ENCODE measurements at regions not wholly inside any gene's neighbourhood (a gene's known extent, or its start where the extent isn't known, plus 50 kb on each side); places are given as distances from the start of the nearest gene placed in this dataset.

DNA sequence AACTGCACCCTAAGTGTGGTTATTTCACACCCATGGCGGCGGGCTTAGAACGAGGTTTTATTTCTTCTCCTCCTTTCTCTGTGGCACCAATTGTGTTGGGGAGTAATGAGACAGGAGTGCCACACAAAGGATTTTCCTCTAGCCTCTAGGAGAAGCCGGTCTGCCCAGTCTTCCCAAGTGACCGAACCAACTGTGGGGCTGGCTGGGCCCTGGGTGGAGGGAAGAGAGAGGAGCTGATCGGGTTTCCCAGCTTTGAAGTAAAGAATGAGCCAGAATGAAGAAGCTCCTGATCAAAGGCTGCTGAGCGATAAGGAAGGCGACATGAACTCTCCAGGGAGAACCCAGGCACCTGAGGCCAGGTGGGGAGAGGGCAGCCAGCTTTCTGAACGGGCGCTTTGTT is 616.0 kb upstream of the BTBD3 start:
- H3K36me3 ChIP-seq (ENCODE audit: insufficient read depth, low read length) = no peaks in the 10 kb centered on the region
- no peak overlapping the region for H3K9ac ChIP-seq (ENCODE audit: low read length)
- no peak overlapping the region for H3K27ac ChIP-seq (ENCODE audit: low read depth, low read length)
- H3K27me3 ChIP-seq (ENCODE audit: control insufficient read depth in 1 of 2, insufficient read depth in 2 of 2, low read length in 2 of 2) = no peaks in the 10 kb centered on the region
- H3K4me3 ChIP-seq (ENCODE audit: low read depth in 1 of 2, low read length in 2 of 2) = no peak overlapping the region
- H3K4me1 ChIP-seq (ENCODE audit: insufficient read depth, low read length) = no peaks in the 10 kb centered on the region
- H3K9me3 ChIP-seq (ENCODE audit: low read length) = no peaks in the 10 kb centered on the region

DNA sequence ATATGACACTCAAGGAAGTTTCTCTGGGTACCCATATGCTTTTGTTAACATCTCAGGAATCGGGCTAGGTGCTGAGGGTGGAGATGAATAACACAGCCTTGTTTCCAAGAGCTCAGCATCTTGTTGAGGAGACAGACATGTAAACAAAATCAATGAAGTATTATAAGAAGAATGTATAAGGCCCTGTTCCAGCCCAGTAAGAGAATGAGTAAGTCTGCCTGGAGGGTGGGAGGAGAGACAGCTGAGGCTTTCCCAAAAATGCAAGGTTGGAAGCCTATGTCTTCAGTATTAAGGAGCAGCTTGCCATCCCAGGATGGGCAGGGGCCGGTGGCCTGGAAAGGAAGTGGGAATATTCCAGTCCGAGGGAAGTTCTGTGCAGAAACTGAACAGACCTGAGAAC is 615.3 kb upstream of the BTBD3 start:
- Histone ChIP-seq H3K36me3 (ENCODE audit: insufficient read depth, low read length) (no peaks in the 10 kb centered on the region), H3K9me3 (ENCODE audit: low read length) (no peaks in the 10 kb centered on the region), H3K4me1 (ENCODE audit: insufficient read depth, low read length) (no peaks in the 10 kb centered on the region), H3K9ac (ENCODE audit: low read length) (no peak overlapping the region), H3K27me3 (ENCODE audit: control insufficient read depth in 1 of 2, insufficient read depth in 2 of 2, low read length in 2 of 2) (no peaks in the 10 kb centered on the region), H3K4me3 (ENCODE audit: low read depth in 1 of 2, low read length in 2 of 2) (no peak overlapping the region), H3K27ac (ENCODE audit: low read depth, low read length) (no peak overlapping the region)

DNA sequence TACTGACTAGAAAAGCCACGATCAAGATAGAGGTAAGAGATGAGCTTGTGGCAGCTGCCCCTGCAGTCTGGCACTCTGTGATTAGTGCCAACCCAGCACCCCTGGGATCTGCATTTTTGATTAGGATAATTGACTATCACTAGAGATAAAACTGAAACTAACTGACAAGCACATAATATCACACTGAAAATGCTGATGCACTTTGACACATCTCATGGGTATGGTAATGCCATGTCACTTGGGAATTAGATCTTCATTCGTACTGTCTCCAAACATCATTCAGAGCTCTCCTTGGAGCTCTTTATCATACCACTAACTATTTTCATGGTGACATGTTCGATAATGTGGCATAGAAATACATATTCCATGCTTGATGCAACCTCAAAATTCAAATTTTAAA is 612.9 kb upstream of the BTBD3 start:
- Histone ChIP-seq H3K9me3 (ENCODE audit: low read length) (no peaks in the 10 kb centered on the region), H3K9ac (ENCODE audit: low read length) (no peak overlapping the region), H3K4me1 (ENCODE audit: insufficient read depth, low read length) (no peaks in the 10 kb centered on the region), H3K27ac (ENCODE audit: low read depth, low read length) (no peak overlapping the region), H3K27me3 (ENCODE audit: control insufficient read depth in 1 of 2, insufficient read depth in 2 of 2, low read length in 2 of 2) (no peaks in the 10 kb centered on the region), H3K36me3 (ENCODE audit: insufficient read depth, low read length) (no peaks in the 10 kb centered on the region), H3K4me3 (ENCODE audit: low read depth in 1 of 2, low read length in 2 of 2) (no peak overlapping the region)

DNA sequence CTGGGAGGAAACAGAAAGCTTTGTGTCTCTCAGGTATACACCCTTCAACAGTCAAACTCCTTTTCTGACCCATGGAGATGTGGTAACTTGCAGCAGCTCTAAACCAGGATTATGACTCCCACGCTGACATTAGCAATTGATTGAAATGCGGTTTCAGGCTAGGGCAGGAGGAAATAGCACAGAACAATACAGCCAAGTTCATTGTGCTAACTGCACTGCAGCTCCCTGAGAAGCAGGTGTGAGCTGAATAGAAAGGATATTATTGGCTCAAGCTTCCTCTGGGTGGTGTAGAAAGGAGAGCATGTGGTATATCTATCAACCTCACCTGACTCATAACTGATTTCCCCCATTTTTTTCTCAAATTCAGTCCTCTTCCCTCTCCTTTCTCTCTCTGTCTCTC is 612.3 kb upstream of the BTBD3 start:
- Histone ChIP-seq H3K9me3 (ENCODE audit: low read length) (no peaks in the 10 kb centered on the region), H3K9ac (ENCODE audit: low read length) (no peak overlapping the region), H3K36me3 (ENCODE audit: insufficient read depth, low read length) (no peaks in the 10 kb centered on the region), H3K4me1 (ENCODE audit: insufficient read depth, low read length) (no peaks in the 10 kb centered on the region), H3K4me3 (ENCODE audit: low read depth in 1 of 2, low read length in 2 of 2) (no peak overlapping the region), H3K27ac (ENCODE audit: low read depth, low read length) (no peak overlapping the region), H3K27me3 (ENCODE audit: control insufficient read depth in 1 of 2, insufficient read depth in 2 of 2, low read length in 2 of 2) (no peaks in the 10 kb centered on the region)

DNA sequence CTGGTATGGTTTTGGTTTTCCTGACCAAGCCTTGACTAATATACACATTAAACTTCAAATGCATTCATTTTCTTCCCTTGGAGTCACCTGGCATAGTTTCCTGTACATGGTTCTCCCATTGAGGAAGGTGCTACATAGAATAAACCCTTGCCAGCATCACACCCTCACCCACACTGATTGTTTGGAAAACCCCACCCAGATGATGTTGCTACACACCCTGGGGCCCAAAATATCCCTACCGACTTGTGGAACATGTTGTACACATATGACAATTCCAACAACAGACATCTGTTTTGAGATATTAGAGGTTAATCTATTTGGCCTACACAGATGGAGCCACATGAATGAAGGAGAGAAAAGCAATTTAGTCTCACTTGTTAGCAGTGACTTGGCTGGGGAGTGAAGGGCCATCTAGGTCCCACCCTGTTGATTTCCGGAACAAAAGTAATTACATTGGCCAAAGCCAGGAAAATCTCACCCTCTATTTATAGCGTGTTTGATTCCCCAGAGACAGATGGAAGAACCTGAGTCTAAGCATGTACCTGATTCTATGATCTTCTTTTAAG is 606.0 kb upstream of the BTBD3 start:
- no peak overlapping the region for H3K27ac ChIP-seq (ENCODE audit: low read depth, low read length)

DNA sequence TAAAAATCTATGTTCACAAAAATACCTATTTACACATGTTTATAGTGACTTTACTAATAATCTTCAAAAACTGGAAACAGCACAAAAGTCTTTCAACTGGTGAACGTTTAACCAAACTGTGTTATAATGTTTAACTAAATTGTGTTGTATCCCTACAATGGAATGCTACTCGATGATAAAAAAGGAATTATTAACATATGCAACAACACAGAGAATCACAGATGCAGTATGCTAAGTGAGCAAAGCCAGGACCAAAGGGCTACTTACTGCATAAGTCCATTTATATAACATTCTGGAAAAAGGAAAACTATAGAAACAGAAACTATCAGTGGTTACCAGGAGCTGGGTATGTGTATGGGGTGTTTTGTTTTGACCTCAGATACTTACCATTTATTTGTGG is 602.2 kb upstream of the BTBD3 start:
- Histone ChIP-seq H3K9ac (ENCODE audit: low read length) (no peak overlapping the region), H3K4me3 (ENCODE audit: low read depth in 1 of 2, low read length in 2 of 2) (no peak overlapping the region), H3K36me3 (ENCODE audit: insufficient read depth, low read length) (no peaks in the 10 kb centered on the region), H3K4me1 (ENCODE audit: insufficient read depth, low read length) (no peaks in the 10 kb centered on the region), H3K27me3 (ENCODE audit: control insufficient read depth in 1 of 2, insufficient read depth in 2 of 2, low read length in 2 of 2) (no peaks in the 10 kb centered on the region), H3K27ac (ENCODE audit: low read depth, low read length) (no peak overlapping the region), H3K9me3 (ENCODE audit: low read length) (no peaks in the 10 kb centered on the region)

More for the DNA sequence above, 606.0 kb upstream of the BTBD3 start:
- H3K27me3 ChIP-seq (ENCODE audit: control insufficient read depth in 1 of 2, insufficient read depth in 2 of 2, low read length in 2 of 2) = no peaks in the 10 kb centered on the region
- no peaks in the 10 kb centered on the region for H3K9me3 ChIP-seq (ENCODE audit: low read length)
- H3K9ac ChIP-seq (ENCODE audit: low read length) = no peak overlapping the region
- H3K36me3 ChIP-seq (ENCODE audit: insufficient read depth, low read length) = no peaks in the 10 kb centered on the region
- no peak overlapping the region for H3K4me3 ChIP-seq (ENCODE audit: low read depth in 1 of 2, low read length in 2 of 2)
- no peaks in the 10 kb centered on the region for H3K4me1 ChIP-seq (ENCODE audit: insufficient read depth, low read length)

DNA sequence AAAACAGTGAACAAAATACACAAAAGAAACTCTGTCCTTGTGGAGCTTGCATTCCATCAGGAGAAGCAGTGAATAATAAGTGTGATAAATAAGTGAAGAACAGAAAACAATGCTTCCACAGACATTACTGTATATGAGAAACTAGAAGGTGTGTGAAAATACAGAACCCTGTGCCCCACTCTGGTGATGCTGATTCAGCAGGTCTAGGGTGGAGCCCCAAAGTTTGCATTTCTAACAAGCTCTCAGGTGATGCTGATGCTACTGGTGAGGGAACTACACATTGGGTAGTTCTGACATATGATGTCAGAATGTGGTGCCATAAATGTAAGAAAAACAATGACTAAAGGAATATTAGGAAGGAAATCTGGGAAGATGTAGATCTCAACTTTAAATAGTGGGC is 601.4 kb upstream of the BTBD3 start:
- Histone ChIP-seq H3K9ac (ENCODE audit: low read length) (no peak overlapping the region), H3K36me3 (ENCODE audit: insufficient read depth, low read length) (no peaks in the 10 kb centered on the region), H3K27ac (ENCODE audit: low read depth, low read length) (no peak overlapping the region), H3K4me3 (ENCODE audit: low read depth in 1 of 2, low read length in 2 of 2) (no peak overlapping the region), H3K9me3 (ENCODE audit: low read length) (no peaks in the 10 kb centered on the region), H3K4me1 (ENCODE audit: insufficient read depth, low read length) (no peaks in the 10 kb centered on the region), H3K27me3 (ENCODE audit: control insufficient read depth in 1 of 2, insufficient read depth in 2 of 2, low read length in 2 of 2) (no peaks in the 10 kb centered on the region)

DNA sequence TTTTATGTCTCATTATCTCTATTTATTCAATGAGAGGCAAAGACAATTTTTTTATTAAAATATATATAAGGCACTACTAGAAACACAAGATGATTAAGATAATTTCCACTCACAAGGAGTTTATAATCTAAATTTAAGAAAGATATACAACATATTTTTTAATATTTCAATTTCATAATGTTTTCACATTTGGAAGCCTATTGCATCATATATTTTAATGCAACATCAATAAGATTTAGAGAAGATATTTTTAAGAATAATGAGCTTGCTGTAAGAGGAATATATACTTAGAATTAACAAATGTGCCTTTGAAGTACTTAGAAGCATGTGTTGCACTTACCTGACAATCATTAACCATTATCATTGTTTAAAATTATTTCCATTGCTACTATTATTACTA is 597.7 kb upstream of the BTBD3 start:
- H3K27ac ChIP-seq (ENCODE audit: low read depth, low read length) = no peak overlapping the region
- no peak overlapping the region for H3K9ac ChIP-seq (ENCODE audit: low read length)

DNA sequence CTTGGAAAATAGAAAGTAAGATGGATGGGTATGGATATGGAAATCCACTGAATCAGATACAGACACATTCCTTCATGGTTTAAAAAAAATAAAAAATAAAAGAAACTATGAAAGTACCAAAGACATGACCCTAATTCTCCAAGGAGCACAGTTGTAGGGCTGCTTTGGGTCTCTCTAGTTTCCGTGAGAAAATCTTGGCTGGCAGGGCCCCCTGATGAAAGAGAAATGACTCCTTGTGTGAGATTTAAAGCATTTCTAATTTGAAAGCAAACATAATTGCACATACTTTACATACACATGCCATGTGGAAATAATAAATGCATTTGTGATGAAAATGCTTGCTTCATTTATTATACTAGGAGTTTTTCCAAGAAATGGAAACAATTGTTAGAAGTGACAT is 593.9 kb upstream of the BTBD3 start:
- Histone ChIP-seq H3K27me3 (ENCODE audit: control insufficient read depth in 1 of 2, insufficient read depth in 2 of 2, low read length in 2 of 2) (no peaks in the 10 kb centered on the region), H3K9me3 (ENCODE audit: low read length) (no peaks in the 10 kb centered on the region)

More for the DNA sequence above, 597.7 kb upstream of the BTBD3 start:
- Histone ChIP-seq H3K4me3 (ENCODE audit: low read depth in 1 of 2, low read length in 2 of 2) (no peak overlapping the region), H3K27me3 (ENCODE audit: control insufficient read depth in 1 of 2, insufficient read depth in 2 of 2, low read length in 2 of 2) (no peaks in the 10 kb centered on the region), H3K36me3 (ENCODE audit: insufficient read depth, low read length) (no peaks in the 10 kb centered on the region), H3K9me3 (ENCODE audit: low read length) (no peaks in the 10 kb centered on the region), H3K4me1 (ENCODE audit: insufficient read depth, low read length) (no peaks in the 10 kb centered on the region)

DNA sequence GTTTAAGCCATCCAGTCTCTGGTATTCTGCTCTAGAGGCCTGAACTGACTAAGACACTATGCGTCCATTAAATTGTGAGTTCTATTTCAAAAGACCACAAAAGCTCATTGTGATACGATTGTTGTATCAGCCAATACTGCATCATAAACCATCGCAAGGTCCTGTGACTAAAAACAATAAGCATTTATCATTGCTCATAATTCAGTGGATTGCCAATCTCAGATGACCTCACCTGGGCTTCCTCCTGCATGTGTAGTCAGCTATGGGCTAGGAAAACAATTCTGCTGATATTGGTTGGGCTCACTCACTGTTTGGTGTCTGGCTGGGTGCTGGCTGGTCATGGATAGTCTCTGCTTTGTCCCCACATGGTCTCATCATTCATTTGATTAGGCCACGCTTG is 592.7 kb upstream of the BTBD3 start:
- no peaks in the 10 kb centered on the region for H3K36me3 ChIP-seq (ENCODE audit: insufficient read depth, low read length)
- no peak overlapping the region for H3K27ac ChIP-seq (ENCODE audit: low read depth, low read length)
- no peaks in the 10 kb centered on the region for H3K27me3 ChIP-seq (ENCODE audit: control insufficient read depth in 1 of 2, insufficient read depth in 2 of 2, low read length in 2 of 2)
- H3K9ac ChIP-seq (ENCODE audit: low read length) = no peak overlapping the region
- H3K4me3 ChIP-seq (ENCODE audit: low read depth in 1 of 2, low read length in 2 of 2) = no peak overlapping the region
- no peaks in the 10 kb centered on the region for H3K4me1 ChIP-seq (ENCODE audit: insufficient read depth, low read length)
- no peaks in the 10 kb centered on the region for H3K9me3 ChIP-seq (ENCODE audit: low read length)

More for the DNA sequence above, 593.9 kb upstream of the BTBD3 start:
- no peaks in the 10 kb centered on the region for H3K4me1 ChIP-seq (ENCODE audit: insufficient read depth, low read length)
- H3K27ac ChIP-seq (ENCODE audit: low read depth, low read length) = no peak overlapping the region
- no peak overlapping the region for H3K9ac ChIP-seq (ENCODE audit: low read length)
- no peaks in the 10 kb centered on the region for H3K36me3 ChIP-seq (ENCODE audit: insufficient read depth, low read length)
- H3K4me3 ChIP-seq (ENCODE audit: low read depth in 1 of 2, low read length in 2 of 2) = no peak overlapping the region

DNA sequence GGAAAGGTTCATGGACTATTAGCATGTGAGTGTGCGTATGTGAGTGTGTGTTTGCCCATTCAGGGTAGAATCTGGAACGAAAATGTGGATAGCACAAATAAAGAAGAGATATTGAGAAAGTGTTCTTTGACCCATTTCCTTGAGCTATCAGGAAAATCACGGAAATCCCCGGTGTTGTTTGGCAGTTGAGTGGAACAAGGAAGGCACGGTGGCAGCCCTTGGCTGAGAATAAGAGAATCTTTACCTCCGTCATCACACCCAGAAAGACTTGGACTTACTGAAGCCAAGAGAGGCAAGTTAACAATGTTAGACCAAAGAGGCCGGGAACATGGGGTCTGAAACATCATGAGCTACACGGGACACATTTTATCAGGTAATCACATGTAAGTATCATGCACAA is 588.9 kb upstream of the BTBD3 start:
- Histone ChIP-seq H3K4me1 (ENCODE audit: insufficient read depth, low read length) (no peaks in the 10 kb centered on the region), H3K36me3 (ENCODE audit: insufficient read depth, low read length) (no peaks in the 10 kb centered on the region), H3K4me3 (ENCODE audit: low read depth in 1 of 2, low read length in 2 of 2) (no peak overlapping the region), H3K27ac (ENCODE audit: low read depth, low read length) (no peak overlapping the region), H3K9ac (ENCODE audit: low read length) (no peak overlapping the region), H3K27me3 (ENCODE audit: control insufficient read depth in 1 of 2, insufficient read depth in 2 of 2, low read length in 2 of 2) (no peaks in the 10 kb centered on the region), H3K9me3 (ENCODE audit: low read length) (no peaks in the 10 kb centered on the region)

DNA sequence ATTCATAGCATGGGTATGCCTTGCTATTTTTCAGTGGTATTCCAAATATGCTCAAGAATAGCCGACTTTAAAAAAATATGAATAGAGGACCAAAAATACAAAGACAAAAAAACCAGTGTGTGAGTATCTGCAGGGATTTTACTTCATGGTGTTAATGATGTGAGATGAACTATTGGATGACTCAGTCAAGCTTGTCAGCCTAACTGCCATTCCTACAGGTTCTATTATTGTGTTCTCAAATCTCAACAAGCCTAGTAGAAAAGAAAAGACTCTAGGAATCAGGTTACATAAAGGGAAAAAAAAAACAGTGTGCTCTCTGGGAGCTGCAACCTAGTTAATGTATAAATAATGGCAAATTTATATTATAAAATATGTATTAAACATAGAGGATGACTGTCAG is 588.4 kb upstream of the BTBD3 start:
- Histone ChIP-seq H3K4me1 (ENCODE audit: insufficient read depth, low read length) (no peaks in the 10 kb centered on the region), H3K9me3 (ENCODE audit: low read length) (no peaks in the 10 kb centered on the region), H3K27ac (ENCODE audit: low read depth, low read length) (no peak overlapping the region), H3K36me3 (ENCODE audit: insufficient read depth, low read length) (no peaks in the 10 kb centered on the region), H3K27me3 (ENCODE audit: control insufficient read depth in 1 of 2, insufficient read depth in 2 of 2, low read length in 2 of 2) (no peaks in the 10 kb centered on the region), H3K4me3 (ENCODE audit: low read depth in 1 of 2, low read length in 2 of 2) (no peak overlapping the region), H3K9ac (ENCODE audit: low read length) (no peak overlapping the region)
